H1 (cell line): ENCODE measurements at regions not wholly inside any gene's neighbourhood (a gene's known extent, or its start where the extent isn't known, plus 50 kb on each side); places are given as distances from the start of the nearest gene placed in this dataset.

ENCODE experiments used
- CTCF ChIA-PET: fragments of 300-600 bp; sonication (Branson Sonifier 250); formaldehyde crosslinking; loops from one replicate; lab custom pipeline; 2021; ENCODE audit not compliant: partially characterized antibody; lab: Charles Lee
- POLR2A ChIA-PET: fragments of 300-600 bp; sonication (Branson Sonifier 250); formaldehyde crosslinking; loops from one replicate; lab custom pipeline; 2021; ENCODE audit warnings: inconsistent platforms; ENCODE audit not compliant: partially characterized antibody; lab: Charles Lee
- DNase-seq, 2 experiments: peaks; one replicate each; pipeline versions ENCODE4 v3.0.0 to v3.0.0-alpha.2; 2010 to 2022; ENCODE audit warnings: low spot score in 2 of 2, low read depth in 1 of 2, mixed read lengths in 1 of 2
- FAIRE-seq: peaks from 2 replicates; lab custom pipeline; 2011; peaks lifted over from hg19 to GRCh38; lab: Jason Lieb, UNC
- H2AFZ ChIP-seq: 2 replicates; pipeline ENCODE4 v1.8.1; 2012; ENCODE audit warnings: low read length, inconsistent platforms
- H2AK5ac ChIP-seq: 2 replicates; pipeline ENCODE4 v1.6.1; 2013; ENCODE audit warnings: low read depth, low read length
- H2BK120ac ChIP-seq: replicated peaks from 2 replicates; pipeline ENCODE3; 2013; ENCODE audit warnings: low read depth, low read length, inconsistent platforms
- H2BK12ac ChIP-seq: 2 replicates; pipeline ENCODE4 v1.6.1; 2013; ENCODE audit warnings: low read depth, low read length
- H2BK15ac ChIP-seq: 2 replicates; pipeline ENCODE4 v1.6.1; 2013; ENCODE audit warnings: low read length
- H2BK20ac ChIP-seq: 2 replicates; pipeline ENCODE4 v1.6.1; 2013; ENCODE audit warnings: low read length
- H2BK5ac ChIP-seq: 2 replicates; pipeline ENCODE4 v1.6.1; 2013; ENCODE audit warnings: low read depth, low read length
- H3K14ac ChIP-seq: 2 replicates; pipeline ENCODE4 v1.6.1; 2013; ENCODE audit warnings: inconsistent platforms; ENCODE audit not compliant: insufficient read length
- H3K18ac ChIP-seq: 2 replicates; pipeline ENCODE4 v1.6.1; 2013; ENCODE audit warnings: low read length; ENCODE audit errors: extremely low read depth
- H3K23ac ChIP-seq: 2 replicates; pipeline ENCODE4 v1.6.1; 2013; ENCODE audit warnings: inconsistent platforms; ENCODE audit not compliant: insufficient read length
- H3K23me2 ChIP-seq: 2 replicates; pipeline ENCODE4 v1.6.1; 2013; ENCODE audit warnings: low read depth, low read length
- H3K27ac ChIP-seq: 2 replicates; pipeline ENCODE4 v1.6.1; 2011; ENCODE audit warnings: low read depth, low read length, inconsistent platforms
- H3K27me3 ChIP-seq, 4 experiments: replicated peaks in 1 of 4; 1 replicate in 1 of 4; 2 replicates in 3 of 4; pipeline versions ENCODE4 v1.6.1 to v1.8.1; 2011 to 2013; ENCODE audit warnings: low read length in 3 of 4, mild to moderate bottlenecking in 3 of 4, inconsistent platforms in 2 of 4, mixed read lengths in 2 of 4, moderate library complexity in 1 of 4; ENCODE audit not compliant: control insufficient read depth in 3 of 4, insufficient read depth in 3 of 4; ENCODE audit errors: extremely low read depth in 1 of 4
- H3K36me3 ChIP-seq, 4 experiments: 2 replicates each; pipeline versions ENCODE4 v1.6.1 to v1.8.1; 2011 to 2013; ENCODE audit warnings: mild to moderate bottlenecking in 4 of 4, low read length in 3 of 4, moderate library complexity in 2 of 4, control low read depth in 1 of 4, inconsistent platforms in 1 of 4; ENCODE audit not compliant: insufficient read depth in 4 of 4, control insufficient read depth in 2 of 4
- H3K4ac ChIP-seq: replicated peaks from 2 replicates; pipeline ENCODE3; 2013; ENCODE audit warnings: low read length, low read depth, mixed read lengths, inconsistent platforms; ENCODE audit not compliant: insufficient read length
- H3K4me1 ChIP-seq, 4 experiments: replicated peaks in 1 of 4; 1 replicate in 1 of 4; 2 replicates in 3 of 4; pipeline versions ENCODE4 v1.6.1 to v1.8.1; 2011 to 2013; ENCODE audit warnings: low read length in 3 of 4, inconsistent platforms in 2 of 4, mixed read lengths in 1 of 4; ENCODE audit not compliant: insufficient read depth in 4 of 4, control insufficient read depth in 3 of 4
- H3K4me2 ChIP-seq, 2 experiments: 2 replicates each; pipeline versions ENCODE4 v1.6.1 to v1.8.1; 2011 to 2013; ENCODE audit warnings: low read depth in 2 of 2, low read length in 2 of 2, control low read depth in 1 of 2, inconsistent platforms in 1 of 2, mild to moderate bottlenecking in 1 of 2; ENCODE audit not compliant: insufficient read depth in 1 of 2
- H3K4me3 ChIP-seq, 4 experiments: fragments of 200-600, 300-600 bp in 1 of 4; sonication (generic), shearing (Covaris generic), sonication (Bioruptor Twin) in 1 of 4; 2 replicates each; pipeline versions ENCODE4 v1.5.1 to v1.8.1; 2011 to 2016; ENCODE audit warnings: low read length in 4 of 4, low read depth in 3 of 4, control low read depth in 2 of 4, inconsistent platforms in 2 of 4, mild to moderate bottlenecking in 2 of 4, mixed read lengths in 1 of 4, moderate library complexity in 1 of 4; ENCODE audit not compliant: insufficient read depth in 2 of 4; ENCODE audit errors: extremely low read depth in 1 of 4
- H3K56ac ChIP-seq: replicated peaks from 2 replicates; pipeline ENCODE3; 2013; ENCODE audit warnings: low read depth, mild to moderate bottlenecking, mixed read lengths, low read length, inconsistent platforms; ENCODE audit not compliant: insufficient read length
- H3K79me1 ChIP-seq: 2 replicates; pipeline ENCODE4 v1.6.1; 2013; ENCODE audit warnings: low read depth, low read length, control low read depth
- H3K79me2 ChIP-seq, 2 experiments: 2 replicates each; pipeline versions ENCODE4 v1.6.1 to v1.8.1; 2012 to 2013; ENCODE audit warnings: low read length in 2 of 2, mild to moderate bottlenecking in 2 of 2, inconsistent platforms in 1 of 2; ENCODE audit not compliant: insufficient read depth in 2 of 2, control insufficient read depth in 1 of 2
- H3K9ac ChIP-seq, 4 experiments: replicated peaks in 1 of 4; 1 replicate in 1 of 4; 2 replicates in 3 of 4; pipeline versions ENCODE4 v1.6.1 to v1.8.1; 2011 to 2013; ENCODE audit warnings: low read depth in 3 of 4, low read length in 3 of 4, control low read depth in 2 of 4, mild to moderate bottlenecking in 2 of 4, moderate library complexity in 2 of 4, inconsistent platforms in 1 of 4; ENCODE audit errors: extremely low read depth in 1 of 4
- H3K9me3 ChIP-seq, 2 experiments: 2 replicates each; pipeline versions ENCODE4 v1.6.1 to v1.8.1; 2012 to 2013; ENCODE audit warnings: mild to moderate bottlenecking in 2 of 2, moderate library complexity in 2 of 2, control low read depth in 1 of 2, inconsistent platforms in 1 of 2, low read depth in 1 of 2, low read length in 1 of 2, mixed read lengths in 1 of 2; ENCODE audit not compliant: insufficient read depth in 2 of 2
- H4K20me1 ChIP-seq, 2 experiments: replicated peaks in 1 of 2; 2 replicates each; pipeline versions ENCODE3 to v1.8.1; 2011 to 2013; ENCODE audit warnings: inconsistent platforms in 2 of 2, low read length in 2 of 2, mild to moderate bottlenecking in 1 of 2; ENCODE audit not compliant: insufficient read depth in 2 of 2, control insufficient read depth in 1 of 2
- H4K5ac ChIP-seq: 2 replicates; pipeline ENCODE4 v1.6.1; 2013; ENCODE audit warnings: low read length, low read depth, mixed read lengths, inconsistent platforms; ENCODE audit not compliant: insufficient read length
- H4K8ac ChIP-seq: 2 replicates; pipeline ENCODE4 v1.8.0; 2013; ENCODE audit warnings: mild to moderate bottlenecking, moderate library complexity, low read length, inconsistent platforms; ENCODE audit not compliant: insufficient read depth; ENCODE audit errors: extremely low read depth
- H4K91ac ChIP-seq: replicated peaks from 2 replicates; pipeline ENCODE3; 2013; ENCODE audit warnings: low read length, mixed read lengths, inconsistent platforms; ENCODE audit not compliant: insufficient read length
- SP4 ChIP-seq: IDR thresholded peaks from 2 replicates; pipeline ENCODE4 v1.6.1; 2012; ENCODE audit warnings: low read length, inconsistent platforms
- WGBS, 2 experiments: shearing (Covaris generic) in 1 of 2; methylation state at CpG; one replicate each; pipeline versions ENCODE4 v1.1.6 to v1.1.7; 2013 to 2015; ENCODE audit warnings: low lambda C conversion rate in 2 of 2, mixed read lengths in 2 of 2, inconsistent platforms in 1 of 2, low coverage in 1 of 2, missing lambda C conversion rate in 1 of 2; ENCODE audit not compliant: insufficient replicate concordance in 2 of 2, insufficient coverage in 1 of 2, insufficient read length in 1 of 2; ENCODE audit errors: extremely low coverage in 1 of 2, missing lambda C conversion rate in 1 of 2; 5-methylcytosine and 5-hydroxymethylcytosine counted together

- POLR2A ChIA-PET = no interaction called here
- Histone ChIP-seq H3K27me3 (no peaks in the 10 kb centered on the region), H3K79me1 (no peaks in the 10 kb centered on the region), H4K20me1 (no peaks in the 10 kb centered on the region), H3K9me3 (no peaks in the 10 kb centered on the region), H3K27ac (no peak overlapping the region), H2BK120ac (no peak overlapping the region), H4K8ac (no peak overlapping the region), H3K18ac (no peak overlapping the region), H4K91ac (no peak overlapping the region), H2AK5ac (no peak overlapping the region), H3K23me2 (no peaks in the 10 kb centered on the region), H2BK20ac (0 out of 2 replicates have a peak overlapping the region, but pooled peaks have one; percentile 35), H3K4ac (no peak overlapping the region), H3K9ac (no peak overlapping the region), H2BK12ac (no peak overlapping the region), H2AFZ (no peak overlapping the region), H2BK15ac (no peak overlapping the region), H3K79me2 (no peaks in the 10 kb centered on the region), H3K14ac (no peak overlapping the region), H2BK5ac (no peak overlapping the region), H3K4me2 (no peak overlapping the region), H4K5ac (no peak overlapping the region), H3K4me1 (no peaks in the 10 kb centered on the region), H3K23ac (no peak overlapping the region), H3K56ac (no peak overlapping the region), H3K36me3 (no peaks in the 10 kb centered on the region), H3K4me3 (no peak overlapping the region)
- CTCF ChIA-PET = no interaction called here
- FAIRE-seq (no peak), DNase-seq (no peak)
- WGBS, 2 experiments = 84 to 100% methylated on average over 1 to 2 of the region's 2 CpGs
- TF ChIP-seq SP4 = no peak
These were observed 1158.4 kb upstream of the SEMA6A start for GRCh38 chr5:117733051-117733450.
